Mammary epithelial cell (primary cell): ENCODE measurements at regions not wholly inside any gene's neighbourhood (a gene's known extent, or its start where the extent isn't known, plus 50 kb on each side); places are given as distances from the start of the nearest gene placed in this dataset.

Experiments used
- EZH2 ChIP-seq: IDR thresholded peaks from 2 replicates; pipeline ENCODE4 v1.6.1; 2012; ENCODE audit warnings: low read length, inconsistent platforms, borderline replicate concordance
- TF ChIP-seq, protein P1 (sequence below), 2 donors: IDR thresholded peaks in 1 of 2; conservative IDR thresholded peaks in 1 of 2; 2 replicates each; pipeline ENCODE4 v1.5.1; 2011 to 2012; ENCODE audit warnings: inconsistent platforms in 2 of 2, low read length in 2 of 2, mild to moderate bottlenecking in 2 of 2, control low read depth in 1 of 2, low read depth in 1 of 2; ENCODE audit not compliant: insufficient read depth in 1 of 2; ENCODE audit errors: extremely low read depth in 1 of 2

GRCh38 chr4:159722052-159722451 is 619.2 kb downstream of the RAPGEF2 start:
- TF ChIP-seq, protein P1, sequence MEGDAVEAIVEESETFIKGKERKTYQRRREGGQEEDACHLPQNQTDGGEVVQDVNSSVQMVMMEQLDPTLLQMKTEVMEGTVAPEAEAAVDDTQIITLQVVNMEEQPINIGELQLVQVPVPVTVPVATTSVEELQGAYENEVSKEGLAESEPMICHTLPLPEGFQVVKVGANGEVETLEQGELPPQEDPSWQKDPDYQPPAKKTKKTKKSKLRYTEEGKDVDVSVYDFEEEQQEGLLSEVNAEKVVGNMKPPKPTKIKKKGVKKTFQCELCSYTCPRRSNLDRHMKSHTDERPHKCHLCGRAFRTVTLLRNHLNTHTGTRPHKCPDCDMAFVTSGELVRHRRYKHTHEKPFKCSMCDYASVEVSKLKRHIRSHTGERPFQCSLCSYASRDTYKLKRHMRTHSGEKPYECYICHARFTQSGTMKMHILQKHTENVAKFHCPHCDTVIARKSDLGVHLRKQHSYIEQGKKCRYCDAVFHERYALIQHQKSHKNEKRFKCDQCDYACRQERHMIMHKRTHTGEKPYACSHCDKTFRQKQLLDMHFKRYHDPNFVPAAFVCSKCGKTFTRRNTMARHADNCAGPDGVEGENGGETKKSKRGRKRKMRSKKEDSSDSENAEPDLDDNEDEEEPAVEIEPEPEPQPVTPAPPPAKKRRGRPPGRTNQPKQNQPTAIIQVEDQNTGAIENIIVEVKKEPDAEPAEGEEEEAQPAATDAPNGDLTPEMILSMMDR (conservative IDR thresholded peaks at IDR 0.05 in 1 of 2, IDR thresholded peaks at IDR 0.05 in 1 of 2; ENCODE audit: extremely low read depth in 1 of 2, insufficient read depth in 1 of 2, low read depth in 1 of 2, low read length in 2 of 2): no peak
- no peak for TF ChIP-seq EZH2
